Gastrocnemius medialis (tissue), 4 donors: ENCODE measurements at regions not wholly inside any gene's neighbourhood (a gene's known extent, or its start where the extent isn't known, plus 50 kb on each side); places are given as distances from the start of the nearest gene placed in this dataset.

Experiments
- ATAC-seq, 2 donors: fragments of 150-250 bp; one replicate each; pipeline ENCODE4 v1.9.1; 2016
- DNase-seq, 2 donors: peaks; one replicate each; pipeline ENCODE4 v3.0.0-alpha.2; 2019
- H3K27ac ChIP-seq, 4 donors: fragments of 200-600 bp; sonication (generic); 1 replicate in 1 of 4; 2 replicates in 3 of 4; pipeline ENCODE4 v1.5.1; 2016 to 2018; ENCODE audit warnings: mild to moderate bottlenecking in 2 of 4, moderate library complexity in 1 of 4
- H3K27me3 ChIP-seq, 3 donors: fragments of 200-600 bp; sonication (generic) in 2 of 3; 1 replicate in 1 of 3; 2 replicates in 2 of 3; pipeline versions ENCODE4 v1.5.1 to v1.6.0; 2016 to 2019; ENCODE audit warnings: mild to moderate bottlenecking in 1 of 3, moderate library complexity in 1 of 3
- H3K36me3 ChIP-seq, 2 donors: fragments of 200-600 bp; sonication (generic) in 1 of 2; one replicate each; pipeline ENCODE4 v1.5.1; 2017 to 2018
- H3K4me1 ChIP-seq, 2 donors: fragments of 200-600 bp; sonication (generic) in 1 of 2; one replicate each; pipeline ENCODE4 v1.5.1; 2016 to 2017; ENCODE audit warnings: mild to moderate bottlenecking in 2 of 2
- H3K4me3 ChIP-seq, 4 donors: fragments of 200-600 bp; sonication (generic) in 3 of 4; 1 replicate in 1 of 4; 2 replicates in 3 of 4; pipeline ENCODE4 v1.5.1; 2016 to 2019; ENCODE audit warnings: mild to moderate bottlenecking in 2 of 4
- H3K9me3 ChIP-seq, 3 donors: fragments of 200-600 bp; sonication (generic) in 2 of 3; 1 replicate in 1 of 3; 2 replicates in 2 of 3; pipeline ENCODE4 v1.5.1; 2016 to 2019
- CTCF ChIP-seq, 5 experiments: fragments of 450-650 bp in 3 of 5; fragments of 200-600 bp in 2 of 5; sonication (generic) in 2 of 5; IDR thresholded peaks in 4 of 5; conservative IDR thresholded peaks in 1 of 5; 1 replicate in 4 of 5; 2 replicates in 1 of 5; pipeline ENCODE4 v1.5.1; 2016 to 2019; ENCODE audit warnings: antibody characterized with exemption in 5 of 5, mild to moderate bottlenecking in 3 of 5, moderate library complexity in 3 of 5
- POLR2A ChIP-seq, 2 donors: fragments of 450-650 bp; IDR thresholded peaks; one replicate each; pipeline ENCODE4 v1.6.1; 2017; ENCODE audit warnings: antibody characterized with exemption in 2 of 2, mild to moderate bottlenecking in 2 of 2, moderate library complexity in 2 of 2
- in situ Hi-C, 4 donors: fragments of 200-750 bp; cut with MboI; loops; one replicate each; pipeline versions ENCODE4 v1.15.0 to v1.8.0; 2017; ENCODE audit warnings: low sequenced_read_pairs in 4 of 4
- intact Hi-C: fragments of 100-400 bp; cut with DNase I; formaldehyde crosslinking; loops from one replicate; pipeline ENCODE4 v1.15.1; 2023; ENCODE audit warnings: low total_unique reads

DNA sequence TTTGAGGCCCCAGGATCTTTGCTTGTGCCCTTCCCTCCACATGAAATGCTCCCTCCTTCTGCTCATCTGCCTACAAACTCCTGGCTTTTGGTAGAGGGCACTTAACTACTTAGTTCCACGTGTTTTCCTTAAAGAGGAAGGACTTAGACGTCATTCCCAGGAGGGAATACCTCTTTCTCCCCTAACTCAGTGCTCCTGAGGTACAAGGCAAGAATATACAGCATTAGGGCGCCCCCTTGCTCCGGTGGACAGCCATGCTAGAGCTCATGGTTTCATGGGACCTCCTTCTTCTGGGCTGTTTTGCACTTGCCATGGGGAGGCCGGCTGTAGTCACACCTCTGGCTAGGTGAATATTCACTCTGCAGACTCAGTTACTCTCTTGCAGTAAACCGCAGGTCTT, 93.8 kb upstream of the LY86 start:
- H3K36me3 ChIP-seq, result no peaks in the 10 kb centered on the region
- TF ChIP-seq POLR2A (IDR thresholded peaks at IDR 0.05), result no peak
- peak in 2 of 5 experiments; percentile 13 to 16 for TF ChIP-seq CTCF (IDR thresholded peaks at IDR 0.05 in 4 of 5, conservative IDR thresholded peaks at IDR 0.05 in 1 of 5)
- ATAC-seq, result no peak
- DNase-seq, result no peak
- in situ Hi-C loops, result no loop called here
- no peaks in the 10 kb centered on the region for H3K9me3 ChIP-seq
- no peak overlapping the region for H3K27ac ChIP-seq
- intact Hi-C loops, result no loop called here
- H3K4me1 ChIP-seq, result no peaks in the 10 kb centered on the region
- H3K4me3 ChIP-seq, result no peak overlapping the region
- no peaks in the 10 kb centered on the region for H3K27me3 ChIP-seq

DNA sequence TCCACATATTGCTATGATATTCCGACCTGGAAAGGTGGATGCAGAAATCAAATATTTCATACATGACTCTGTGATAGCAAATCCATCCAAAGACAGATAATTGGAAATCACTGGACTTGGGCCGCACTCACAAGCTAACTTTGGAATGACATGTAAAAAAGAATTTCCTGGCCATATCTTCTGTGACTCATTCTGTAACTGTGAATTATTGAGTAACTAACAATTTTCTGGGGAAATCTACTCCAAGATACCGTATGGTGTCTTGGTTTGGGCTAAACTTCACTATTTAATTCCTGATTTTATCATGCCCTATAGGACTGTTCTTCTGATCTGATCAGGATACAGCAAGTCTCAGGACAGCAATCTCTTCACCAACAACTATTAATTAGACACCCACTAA, 92.7 kb upstream of the LY86 start:
- TF ChIP-seq POLR2A (IDR thresholded peaks at IDR 0.05), result no peak
- no peak for TF ChIP-seq CTCF (IDR thresholded peaks at IDR 0.05 in 4 of 5, conservative IDR thresholded peaks at IDR 0.05 in 1 of 5)
- ATAC-seq (no peak), DNase-seq (no peak)
- no peaks in the 10 kb centered on the region for H3K36me3 ChIP-seq
- no peak overlapping the region for H3K27ac ChIP-seq
- H3K27me3 ChIP-seq, result no peaks in the 10 kb centered on the region
- H3K4me1 ChIP-seq, result no peaks in the 10 kb centered on the region
- no peak overlapping the region for H3K4me3 ChIP-seq
- intact Hi-C loops, result no loop called here
- no peaks in the 10 kb centered on the region for H3K9me3 ChIP-seq
- in situ Hi-C loops, result no loop called here

DNA sequence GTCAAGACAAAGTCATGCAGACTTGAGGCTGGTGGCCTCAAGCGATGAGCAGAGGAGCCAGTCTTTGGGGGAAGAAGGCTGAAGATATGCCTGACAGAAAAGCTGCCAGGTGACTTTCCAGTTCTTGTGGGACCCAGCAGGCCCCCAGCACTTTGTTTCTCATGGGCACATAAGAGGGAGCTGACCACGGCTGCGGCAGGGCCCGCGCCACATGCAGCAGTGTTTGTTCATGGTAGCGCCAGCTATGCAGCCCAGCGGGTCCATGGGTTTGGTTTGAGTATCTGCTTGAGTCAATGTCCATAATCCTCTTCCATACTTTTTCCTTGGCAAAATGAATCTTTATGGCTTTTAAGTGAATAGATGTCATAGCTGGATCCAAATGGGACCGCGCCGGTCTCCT, 91.0 kb upstream of the LY86 start:
- H3K27me3 ChIP-seq, result no peaks in the 10 kb centered on the region
- ATAC-seq (no peak), DNase-seq (no peak)
- intact Hi-C loops, result no loop called here
- no peak overlapping the region for H3K27ac ChIP-seq
- H3K36me3 ChIP-seq, result no peaks in the 10 kb centered on the region
- no peaks in the 10 kb centered on the region for H3K9me3 ChIP-seq
- in situ Hi-C loops, result no loop called here
- H3K4me3 ChIP-seq, result no peak overlapping the region
- TF ChIP-seq POLR2A (IDR thresholded peaks at IDR 0.05), result no peak
- no peaks in the 10 kb centered on the region for H3K4me1 ChIP-seq

DNA sequence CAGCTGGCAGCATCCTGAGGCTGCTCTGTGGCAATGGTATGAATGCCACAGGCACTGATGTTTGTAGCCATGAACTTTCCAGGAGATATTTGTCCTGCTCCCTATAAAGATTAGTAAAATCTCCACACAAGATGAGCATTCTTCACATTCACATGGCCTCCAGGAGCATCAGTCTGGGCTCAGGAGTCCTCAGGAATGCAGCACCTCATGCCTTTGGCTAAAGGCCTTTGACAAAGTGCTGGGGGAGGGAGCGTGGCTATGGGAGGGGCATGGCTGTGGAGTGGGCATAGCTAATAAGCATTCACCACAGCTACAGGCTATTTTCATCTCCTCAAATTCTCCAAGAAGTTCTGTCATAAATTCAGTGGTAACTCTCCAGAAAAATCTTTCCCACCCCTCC, 90.5 kb upstream of the LY86 start:
- TF ChIP-seq POLR2A (IDR thresholded peaks at IDR 0.05), result no peak
- H3K27ac ChIP-seq, result no peak overlapping the region
- H3K4me3 ChIP-seq, result no peak overlapping the region
- H3K36me3 ChIP-seq, result no peaks in the 10 kb centered on the region
- H3K9me3 ChIP-seq, result no peaks in the 10 kb centered on the region
- no peak for ATAC-seq
- H3K4me1 ChIP-seq, result no peaks in the 10 kb centered on the region
- H3K27me3 ChIP-seq, result no peaks in the 10 kb centered on the region
- intact Hi-C loops (no loop called here), in situ Hi-C loops (no loop called here)
- no peak for DNase-seq

GRCh38 chr6:6503191-6503590, 85.3 kb upstream of the LY86 start:
- Histone ChIP-seq H3K27me3 (no peaks in the 10 kb centered on the region), H3K4me1 (no peaks in the 10 kb centered on the region), H3K4me3 (no peak overlapping the region), H3K9me3 (peaks cover 0 to 4% (median 0%) of the 10 kb centered on the region in 3 donors), H3K27ac (no peak overlapping the region), H3K36me3 (no peaks in the 10 kb centered on the region)
- ATAC-seq (no peak), DNase-seq (no peak)
- in situ Hi-C loops (no loop called here), intact Hi-C loops (no loop called here)
- TF ChIP-seq CTCF (IDR thresholded peaks at IDR 0.05 in 4 of 5, conservative IDR thresholded peaks at IDR 0.05 in 1 of 5) (no peak), POLR2A (IDR thresholded peaks at IDR 0.05) (no peak)

DNA sequence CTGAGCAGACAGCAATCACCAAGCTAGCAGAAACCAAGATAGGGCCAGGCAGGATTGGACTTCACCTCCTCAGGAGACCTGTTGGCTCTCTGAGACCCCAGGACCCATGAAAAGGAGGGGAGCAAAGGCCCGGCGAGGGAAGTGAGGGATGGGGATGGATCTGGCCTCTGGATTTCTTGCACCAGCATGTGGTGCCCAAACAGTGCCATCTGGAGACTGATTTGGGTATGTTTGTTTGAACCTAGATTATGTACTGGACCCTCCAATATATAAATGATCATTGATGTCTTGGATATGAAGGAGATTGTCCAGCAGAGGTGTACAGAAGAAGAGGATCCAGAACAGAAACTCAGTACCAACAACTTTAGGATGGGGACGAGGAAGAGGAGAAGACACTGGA, 83.4 kb upstream of the LY86 start:
- intact Hi-C loops (no loop called here), in situ Hi-C loops (no loop called here)
- DNase-seq (no peak), ATAC-seq (no peak)
- H3K36me3 ChIP-seq, result no peaks in the 10 kb centered on the region
- H3K9me3 ChIP-seq, result peaks cover 0 to 6% (median 0%) of the 10 kb centered on the region in 3 donors
- TF ChIP-seq CTCF (IDR thresholded peaks at IDR 0.05 in 4 of 5, conservative IDR thresholded peaks at IDR 0.05 in 1 of 5) (no peak), POLR2A (IDR thresholded peaks at IDR 0.05) (no peak)
- H3K4me1 ChIP-seq, result no peaks in the 10 kb centered on the region
- no peak overlapping the region for H3K4me3 ChIP-seq
- no peaks in the 10 kb centered on the region for H3K27me3 ChIP-seq
- no peak overlapping the region for H3K27ac ChIP-seq
